HepG2 (cell line): ENCODE measurements at regions not wholly inside any gene's neighbourhood (a gene's known extent, or its start where the extent isn't known, plus 50 kb on each side); places are given as distances from the start of the nearest gene placed in this dataset.

Experiments used
- ATAC-seq: fragments of 200-7000 bp; cut with Tn5 transposase; 3 replicates; pipeline ENCODE4 v1.9.1; 2020; ENCODE audit warnings: mild to moderate bottlenecking, moderate library complexity
- BruUV-seq: library from RNA; stranded (reverse); fragments of 400-500 nt; replicated peaks from 2 replicates; lab custom pipeline; 2021; lab: Mats Ljungman, UMichigan
- CTCF ChIA-PET: fragments of 300-600 bp; formaldehyde crosslinking; extraction: SDS; loops from one replicate; lab custom pipeline; 2021; ENCODE audit warnings: low total read pairs, inconsistent platforms, low intra/inter-chr PET ratio; lab: Yijun Ruan, JAX
- POLR2A ChIA-PET: fragments of 350-600 bp; sonication (Branson Sonifier 250); formaldehyde crosslinking; loops from one replicate; lab custom pipeline; 2020; ENCODE audit warnings: antibody characterized with exemption, inconsistent platforms; lab: Yijun Ruan, JAX
- DNase-seq: peaks from one replicate; pipeline ENCODE4 v3.0.0-alpha.2; 2015; ENCODE audit warnings: low spot score
- FAIRE-seq: peaks from 3 replicates; lab custom pipeline; 2011; peaks lifted over from hg19 to GRCh38; lab: Jason Lieb, UNC
- H2AFZ ChIP-seq: one replicate; pipeline ENCODE4 v1.6.1; 2011; ENCODE audit warnings: low read length, inconsistent platforms
- H3K27ac ChIP-seq: fragments of 300-600 bp; 3 replicates; pipeline ENCODE4 v1.8.0; 2011; ENCODE audit warnings: mixed run types, mild to moderate bottlenecking, mixed read lengths, low read length, inconsistent platforms; ENCODE audit not compliant: insufficient read depth; ENCODE audit errors: extremely low read length
- H3K27me3 ChIP-seq, 2 experiments: fragments of 200-600 bp in 1 of 2; 2 replicates in 1 of 2; 3 replicates in 1 of 2; pipeline versions ENCODE4 v1.6.0 to v1.8.0; 2011; ENCODE audit warnings: low read length in 2 of 2, mild to moderate bottlenecking in 2 of 2, moderate library complexity in 2 of 2, inconsistent platforms in 1 of 2; ENCODE audit not compliant: insufficient read depth in 2 of 2, control insufficient read depth in 1 of 2
- H3K36me3 ChIP-seq, 2 experiments: fragments of 200-600 bp in 1 of 2; replicated peaks in 1 of 2; 2 replicates in 1 of 2; 3 replicates in 1 of 2; pipeline versions ENCODE4 v1.5.1 to v1.8.0; 2011; ENCODE audit warnings: low read length in 2 of 2, inconsistent platforms in 1 of 2; ENCODE audit not compliant: insufficient read depth in 2 of 2, control insufficient read depth in 1 of 2
- H3K4me1 ChIP-seq: 2 replicates; pipeline ENCODE4 v1.5.1; 2012; ENCODE audit warnings: low read length, inconsistent platforms; ENCODE audit not compliant: insufficient read depth
- H3K4me2 ChIP-seq: 2 replicates; pipeline ENCODE4 v1.6.0; 2011; ENCODE audit warnings: low read depth, low read length, inconsistent platforms
- H3K4me3 ChIP-seq, 3 experiments: fragments of 200-600 bp in 1 of 3; sonication (generic), shearing (Covaris generic) in 1 of 3; replicated peaks in 1 of 3; 2 replicates each; pipeline ENCODE4 v1.5.1; 2011 to 2016; ENCODE audit warnings: low read length in 3 of 3, inconsistent platforms in 2 of 3, low read depth in 2 of 3, mild to moderate bottlenecking in 2 of 3, control low read depth in 1 of 3, mixed read lengths in 1 of 3; ENCODE audit not compliant: insufficient read depth in 1 of 3
- H3K79me2 ChIP-seq: one replicate; pipeline ENCODE4 v1.6.1; 2011; ENCODE audit warnings: low read length, inconsistent platforms; ENCODE audit not compliant: insufficient read depth
- H3K9ac ChIP-seq: 2 replicates; pipeline ENCODE4 v1.6.0; 2011; ENCODE audit warnings: mild to moderate bottlenecking, low read depth, low read length, inconsistent platforms; ENCODE audit not compliant: insufficient read depth
- H3K9me3 ChIP-seq: 2 replicates; pipeline ENCODE4 v1.5.1; 2012; ENCODE audit warnings: mild to moderate bottlenecking, low read length
- H4K20me1 ChIP-seq: 2 replicates; pipeline ENCODE4 v1.6.0; 2011; ENCODE audit warnings: inconsistent platforms, mild to moderate bottlenecking, low read length, moderate library complexity; ENCODE audit not compliant: insufficient read depth
- CBFB ChIP-seq: sonication (generic); formaldehyde crosslinking; IDR thresholded peaks from 2 replicates; pipeline ENCODE4 v1.4.0; 2020; ENCODE audit warnings: missing genetic modification reagents
- FOXA3 ChIP-seq: IDR thresholded peaks from 2 replicates; pipeline ENCODE4 v1.6.1; 2016; ENCODE audit warnings: missing genetic modification reagents, missing compliant biosample characterization
- HNRNPH1 ChIP-seq: fragments of 200-400 bp; formaldehyde crosslinking; optimal IDR thresholded peaks from 2 replicates; pipeline ENCODE3; 2017; ENCODE audit warnings: mild to moderate bottlenecking, low read depth, low read length
- MLLT10 ChIP-seq: sonication (generic); formaldehyde crosslinking; IDR thresholded peaks from 2 replicates; pipeline ENCODE4 v1.4.0; 2020; ENCODE audit warnings: missing genetic modification reagents
- MXD4 ChIP-seq: IDR thresholded peaks from 2 replicates; pipeline ENCODE4 v1.6.1; 2016; ENCODE audit warnings: mild to moderate bottlenecking, missing biosample characterization, missing genetic modification reagents
- PAF1 ChIP-seq: IDR thresholded peaks from 2 replicates; pipeline ENCODE4 v1.6.1; 2016; ENCODE audit warnings: missing genetic modification reagents, missing compliant biosample characterization
- PLRG1 ChIP-seq: fragments of 450-650 bp; conservative IDR thresholded peaks from 2 replicates; pipeline ENCODE4 v1.6.1; 2016
- POLR2A ChIP-seq, 2 experiments: IDR thresholded peaks; 2 replicates each; pipeline ENCODE4 v1.6.1; 2011; ENCODE audit warnings: low read depth in 2 of 2, low read length in 2 of 2, mild to moderate bottlenecking in 1 of 2, moderate library complexity in 1 of 2; ENCODE audit not compliant: insufficient read depth in 1 of 2
- SMYD3 ChIP-seq: sonication (generic); formaldehyde crosslinking; IDR thresholded peaks from 2 replicates; pipeline ENCODE4 v1.8.1; 2023; ENCODE audit warnings: mild to moderate bottlenecking, missing genetic modification reagents
- SNAI1 ChIP-seq: sonication (generic); formaldehyde crosslinking; IDR thresholded peaks from 2 replicates; pipeline ENCODE4 v1.5.0; 2020; ENCODE audit warnings: mild to moderate bottlenecking, missing genetic modification reagents, borderline replicate concordance
- SPEN ChIP-seq: sonication (generic); formaldehyde crosslinking; IDR thresholded peaks from 2 replicates; pipeline ENCODE4 v1.5.1; 2020; ENCODE audit warnings: low read depth, mild to moderate bottlenecking, missing genetic modification reagents
- ZNF407 ChIP-seq: sonication (generic); formaldehyde crosslinking; IDR thresholded peaks from one replicate; pipeline ENCODE4 v1.5.1; 2020; ENCODE audit warnings: mild to moderate bottlenecking, missing genetic modification reagents; ENCODE audit errors: not compliant biosample characterization
- in situ Hi-C: cut with HindIII; loops from 2 replicates; pipeline ENCODE4 v1.10.0; 2017; ENCODE audit warnings: low pct_unique_long_range_greater_than_20kb; ENCODE audit not compliant: extremely low pct_ligation_motif_present
- intact Hi-C: fragments of 100-400 bp; cut with micrococcal nuclease; formaldehyde crosslinking; loops from one replicate; pipeline ENCODE4 v1.10.0; 2022; ENCODE audit not compliant: unreplicated experiment
- TF ChIP-seq, protein P1 (sequence below): sonication (generic); formaldehyde crosslinking; IDR thresholded peaks from 2 replicates; pipeline ENCODE4 v1.5.1; 2020; ENCODE audit warnings: mild to moderate bottlenecking, missing genetic modification reagents, borderline replicate concordance

DNA sequence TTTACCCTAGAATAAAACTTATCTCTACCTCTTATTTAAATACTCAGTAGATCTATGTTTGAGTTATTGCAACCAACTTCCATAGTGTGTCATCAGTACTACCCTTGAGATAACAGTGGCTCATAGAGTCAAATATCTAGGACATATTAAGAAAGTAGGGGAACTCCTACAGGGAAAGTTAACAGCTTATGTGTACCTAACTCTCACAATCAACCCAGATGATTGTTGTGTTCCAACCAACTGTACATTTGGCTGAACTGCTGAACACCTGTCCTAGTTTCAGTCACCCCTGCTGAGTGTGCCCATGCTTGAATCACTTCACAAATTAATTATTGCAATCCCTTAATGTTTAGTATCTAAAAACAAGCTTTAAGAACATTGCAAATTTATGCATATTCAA, 244.2 kb upstream of the GRID2 start:
- no peak overlapping the region for H3K9ac ChIP-seq
- intact Hi-C loops (no loop called here), in situ Hi-C loops (no loop called here)
- H3K79me2 ChIP-seq = no peaks in the 10 kb centered on the region
- CTCF ChIA-PET = no interaction called here
- POLR2A ChIA-PET = no interaction called here
- H3K4me1 ChIP-seq = no peaks in the 10 kb centered on the region
- H3K9me3 ChIP-seq = peaks cover 5% of the 10 kb centered on the region
- no peaks in the 10 kb centered on the region; a peak in 1 of 5 replicates for H3K27me3 ChIP-seq
- ATAC-seq (no peak), DNase-seq (no peak), FAIRE-seq (no peak)
- no TSS peak for BruUV-seq
- no peaks in the 10 kb centered on the region for H3K36me3 ChIP-seq
- H3K4me3 ChIP-seq = no peak overlapping the region
- H3K27ac ChIP-seq = no peak overlapping the region
- H3K4me2 ChIP-seq = no peak overlapping the region
- H2AFZ ChIP-seq = no peak overlapping the region
- no peaks in the 10 kb centered on the region for H4K20me1 ChIP-seq
- TF ChIP-seq, protein P1, sequence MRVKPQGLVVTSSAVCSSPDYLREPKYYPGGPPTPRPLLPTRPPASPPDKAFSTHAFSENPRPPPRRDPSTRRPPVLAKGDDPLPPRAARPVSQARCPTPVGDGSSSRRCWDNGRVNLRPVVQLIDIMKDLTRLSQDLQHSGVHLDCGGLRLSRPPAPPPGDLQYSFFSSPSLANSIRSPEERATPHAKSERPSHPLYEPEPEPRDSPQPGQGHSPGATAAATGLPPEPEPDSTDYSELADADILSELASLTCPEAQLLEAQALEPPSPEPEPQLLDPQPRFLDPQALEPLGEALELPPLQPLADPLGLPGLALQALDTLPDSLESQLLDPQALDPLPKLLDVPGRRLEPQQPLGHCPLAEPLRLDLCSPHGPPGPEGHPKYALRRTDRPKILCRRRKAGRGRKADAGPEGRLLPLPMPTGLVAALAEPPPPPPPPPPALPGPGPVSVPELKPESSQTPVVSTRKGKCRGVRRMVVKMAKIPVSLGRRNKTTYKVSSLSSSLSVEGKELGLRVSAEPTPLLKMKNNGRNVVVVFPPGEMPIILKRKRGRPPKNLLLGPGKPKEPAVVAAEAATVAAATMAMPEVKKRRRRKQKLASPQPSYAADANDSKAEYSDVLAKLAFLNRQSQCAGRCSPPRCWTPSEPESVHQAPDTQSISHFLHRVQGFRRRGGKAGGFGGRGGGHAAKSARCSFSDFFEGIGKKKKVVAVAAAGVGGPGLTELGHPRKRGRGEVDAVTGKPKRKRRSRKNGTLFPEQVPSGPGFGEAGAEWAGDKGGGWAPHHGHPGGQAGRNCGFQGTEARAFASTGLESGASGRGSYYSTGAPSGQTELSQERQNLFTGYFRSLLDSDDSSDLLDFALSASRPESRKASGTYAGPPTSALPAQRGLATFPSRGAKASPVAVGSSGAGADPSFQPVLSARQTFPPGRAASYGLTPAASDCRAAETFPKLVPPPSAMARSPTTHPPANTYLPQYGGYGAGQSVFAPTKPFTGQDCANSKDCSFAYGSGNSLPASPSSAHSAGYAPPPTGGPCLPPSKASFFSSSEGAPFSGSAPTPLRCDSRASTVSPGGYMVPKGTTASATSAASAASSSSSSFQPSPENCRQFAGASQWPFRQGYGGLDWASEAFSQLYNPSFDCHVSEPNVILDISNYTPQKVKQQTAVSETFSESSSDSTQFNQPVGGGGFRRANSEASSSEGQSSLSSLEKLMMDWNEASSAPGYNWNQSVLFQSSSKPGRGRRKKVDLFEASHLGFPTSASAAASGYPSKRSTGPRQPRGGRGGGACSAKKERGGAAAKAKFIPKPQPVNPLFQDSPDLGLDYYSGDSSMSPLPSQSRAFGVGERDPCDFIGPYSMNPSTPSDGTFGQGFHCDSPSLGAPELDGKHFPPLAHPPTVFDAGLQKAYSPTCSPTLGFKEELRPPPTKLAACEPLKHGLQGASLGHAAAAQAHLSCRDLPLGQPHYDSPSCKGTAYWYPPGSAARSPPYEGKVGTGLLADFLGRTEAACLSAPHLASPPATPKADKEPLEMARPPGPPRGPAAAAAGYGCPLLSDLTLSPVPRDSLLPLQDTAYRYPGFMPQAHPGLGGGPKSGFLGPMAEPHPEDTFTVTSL (CRISPR knock-in tag) = no peak
- TF ChIP-seq SMYD3 (CRISPR knock-in tag) = no peak
- TF ChIP-seq ZNF407 = no peak
- no peak for TF ChIP-seq POLR2A (IDR thresholded peaks at IDR 0.05; ENCODE audit: insufficient read depth in 1 of 2, low read depth in 2 of 2, low read length in 2 of 2)
- no peak for TF ChIP-seq HNRNPH1
- no peak for TF ChIP-seq PAF1 (CRISPR knock-in tag)
- no peak for TF ChIP-seq MLLT10
- TF ChIP-seq CBFB (CRISPR knock-in tag) = no peak
- no peak for TF ChIP-seq MXD4
- TF ChIP-seq PLRG1 = no peak
- TF ChIP-seq SPEN (CRISPR knock-in tag) = no peak
- no peak for TF ChIP-seq SNAI1 (CRISPR knock-in tag)
- TF ChIP-seq FOXA3 (CRISPR knock-in tag) = no peak
